ENCODE measurements at regions not wholly inside any gene's neighbourhood (a gene's known extent, or its start where the extent isn't known, plus 50 kb on each side); places are given as distances from the start of the nearest gene placed in this dataset.
"Not testable (repeated sequence)": the region's sequence is repeated elsewhere in the genome, so short reads cannot be mapped to it uniquely, and the experiment has no call there.

GRCh38 chr12:11543457-11544158 lies 105.9 kb upstream of the ETV6 start:
- H3K4me1 ChIP-seq (ENCODE audit: insufficient read depth, low read length) = no peaks in the 10 kb centered on the region
- H3K9me3 ChIP-seq (ENCODE audit: low read length) = no peaks in the 10 kb centered on the region
- no peaks in the 10 kb centered on the region for H3K36me3 ChIP-seq (ENCODE audit: insufficient read depth, low read length)
- no peak overlapping the region for H3K4me3 ChIP-seq (ENCODE audit: low read length)
- no peak overlapping the region for H2AFZ ChIP-seq (ENCODE audit: low read depth, low read length)
- H3K27me3 ChIP-seq (ENCODE audit: insufficient read depth, low read length) = no peaks in the 10 kb centered on the region

GRCh38 chr12:11545484-11546330 lies 103.8 kb upstream of the ETV6 start:
- H3K27me3 ChIP-seq (ENCODE audit: insufficient read depth, low read length) = no peaks in the 10 kb centered on the region
- H2AFZ ChIP-seq (ENCODE audit: low read depth, low read length) = no peak overlapping the region
- H3K4me1 ChIP-seq (ENCODE audit: insufficient read depth, low read length) = no peaks in the 10 kb centered on the region
- H3K4me3 ChIP-seq (ENCODE audit: low read length) = no peak overlapping the region
- H3K36me3 ChIP-seq (ENCODE audit: insufficient read depth, low read length) = no peaks in the 10 kb centered on the region
- H3K9me3 ChIP-seq (ENCODE audit: low read length) = no peaks in the 10 kb centered on the region

DNA sequence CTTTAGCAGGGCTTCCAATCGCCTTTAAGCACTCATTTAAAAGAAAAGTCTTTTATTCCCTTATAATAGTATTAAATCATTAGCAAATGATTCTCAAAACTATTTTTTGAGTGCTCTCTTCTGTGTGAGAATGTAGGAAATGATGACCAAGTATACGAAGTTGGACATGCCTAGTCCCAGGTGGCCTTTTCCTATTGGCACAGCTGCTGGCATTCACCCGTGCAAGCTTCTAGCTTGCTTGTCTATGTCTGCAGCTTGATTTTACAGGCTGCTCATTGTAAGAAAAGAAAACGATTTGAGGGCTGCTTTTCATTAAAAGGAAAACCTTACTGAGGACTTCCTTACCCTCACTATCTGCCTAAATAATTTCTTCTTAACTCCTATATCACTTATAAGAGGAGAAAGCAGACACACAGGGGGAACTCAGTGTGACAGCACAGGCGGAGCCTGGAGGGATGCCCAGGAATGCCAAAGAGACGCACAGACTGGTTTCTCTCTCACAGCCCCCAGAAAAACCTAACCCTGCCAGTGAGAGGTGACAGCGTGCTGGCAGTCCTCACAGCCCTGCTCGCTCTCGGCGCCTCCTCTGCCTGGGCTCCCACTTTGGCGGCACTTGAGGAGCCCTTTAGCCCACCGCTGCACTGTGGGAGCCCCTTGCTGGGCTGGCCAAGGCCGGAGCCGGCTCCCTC lies 102.7 kb upstream of the ETV6 start:
- H2AFZ ChIP-seq (ENCODE audit: low read depth, low read length); H3K36me3 ChIP-seq (ENCODE audit: insufficient read depth, low read length); H3K27me3 ChIP-seq (ENCODE audit: insufficient read depth, low read length); H3K4me3 ChIP-seq (ENCODE audit: low read length); H3K4me1 ChIP-seq (ENCODE audit: insufficient read depth, low read length); H3K9me3 ChIP-seq (ENCODE audit: low read length): not testable (repeated sequence)

GRCh38 chr12:11547271-11547646 lies 102.2 kb upstream of the ETV6 start:
- H3K9me3 ChIP-seq (ENCODE audit: low read length); H3K4me1 ChIP-seq (ENCODE audit: insufficient read depth, low read length); H3K36me3 ChIP-seq (ENCODE audit: insufficient read depth, low read length); H3K4me3 ChIP-seq (ENCODE audit: low read length); H2AFZ ChIP-seq (ENCODE audit: low read depth, low read length); H3K27me3 ChIP-seq (ENCODE audit: insufficient read depth, low read length): not testable (repeated sequence)

DNA sequence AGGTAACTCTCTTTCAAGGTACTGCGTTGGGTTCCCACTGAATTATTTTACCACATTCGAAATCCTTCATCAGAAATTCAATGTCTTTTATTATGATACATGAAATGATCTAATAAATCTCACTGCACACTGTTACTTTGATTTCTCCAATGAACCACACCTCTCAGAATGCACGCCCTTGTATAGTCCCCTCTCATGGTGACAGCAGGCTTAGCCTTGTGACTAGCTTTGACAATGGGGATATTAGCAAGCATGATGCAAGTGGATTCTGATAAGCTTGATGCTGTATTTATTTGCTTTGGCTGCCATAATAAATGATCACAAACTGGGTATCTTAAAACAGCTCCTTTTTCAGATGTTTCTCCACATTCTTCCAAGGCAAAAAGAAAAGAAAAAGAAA lies 100.4 kb upstream of the ETV6 start:
- Histone ChIP-seq H2AFZ (ENCODE audit: low read depth, low read length) (no peak overlapping the region), H3K4me1 (ENCODE audit: insufficient read depth, low read length) (no peaks in the 10 kb centered on the region), H3K27me3 (ENCODE audit: insufficient read depth, low read length) (no peaks in the 10 kb centered on the region), H3K9me3 (ENCODE audit: low read length) (no peaks in the 10 kb centered on the region), H3K4me3 (ENCODE audit: low read length) (no peak overlapping the region), H3K36me3 (ENCODE audit: insufficient read depth, low read length) (no peaks in the 10 kb centered on the region)

DNA sequence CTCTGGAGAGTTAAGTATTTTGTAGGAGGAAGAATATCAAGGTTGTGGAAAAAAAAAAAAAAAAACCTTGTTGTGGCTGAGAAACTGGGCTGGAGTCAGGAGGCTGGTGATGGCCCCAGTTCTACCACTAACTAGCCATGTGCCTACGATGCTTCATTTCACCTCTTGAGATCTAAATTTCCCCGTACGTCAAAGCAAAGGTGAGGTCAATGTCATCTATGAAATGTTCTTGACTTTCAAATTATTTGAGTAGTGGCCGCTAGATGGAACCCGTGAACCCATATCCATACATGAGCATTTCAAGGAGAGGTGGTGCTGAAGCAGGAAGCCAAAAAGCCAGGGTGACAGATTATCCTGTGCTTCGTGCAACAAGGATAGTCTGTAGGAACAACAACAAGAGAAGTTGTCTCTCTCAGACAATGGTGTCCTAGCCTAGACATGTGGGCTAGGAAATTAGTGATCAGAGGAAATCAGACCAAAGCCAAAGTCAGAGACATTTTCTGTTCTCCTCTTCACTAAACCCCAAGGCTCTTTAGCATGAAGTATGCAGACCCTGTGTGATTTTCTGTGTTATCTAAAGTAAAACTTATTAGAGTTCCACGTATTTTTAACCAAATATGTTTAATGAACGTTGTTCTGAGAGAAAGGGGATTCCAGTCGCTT lies 95.5 kb upstream of the ETV6 start:
- Histone ChIP-seq H3K9me3 (ENCODE audit: low read length) (no peaks in the 10 kb centered on the region), H3K4me3 (ENCODE audit: low read length) (no peak overlapping the region), H3K27me3 (ENCODE audit: insufficient read depth, low read length) (no peaks in the 10 kb centered on the region)

GRCh38 chr12:11555195-11555594 lies 94.3 kb upstream of the ETV6 start:
- H2AFZ ChIP-seq (ENCODE audit: low read depth, low read length) = no peak overlapping the region
- H3K4me1 ChIP-seq (ENCODE audit: insufficient read depth, low read length) = peaks cover 6% of the 10 kb centered on the region
- no peaks in the 10 kb centered on the region for H3K9me3 ChIP-seq (ENCODE audit: low read length)
- no peak overlapping the region for H3K4me3 ChIP-seq (ENCODE audit: low read length)
- no peaks in the 10 kb centered on the region for H3K27me3 ChIP-seq (ENCODE audit: insufficient read depth, low read length)
- H3K36me3 ChIP-seq (ENCODE audit: insufficient read depth, low read length) = no peaks in the 10 kb centered on the region

More for the DNA sequence above, 95.5 kb upstream of the ETV6 start:
- H3K4me1 ChIP-seq (ENCODE audit: insufficient read depth, low read length) = peaks cover 6% of the 10 kb centered on the region
- H3K36me3 ChIP-seq (ENCODE audit: insufficient read depth, low read length) = no peaks in the 10 kb centered on the region
- no peak overlapping the region for H2AFZ ChIP-seq (ENCODE audit: low read depth, low read length)

GRCh38 chr12:11555743-11556625 lies 93.5 kb upstream of the ETV6 start:
- Histone ChIP-seq H3K4me1 (ENCODE audit: insufficient read depth, low read length) (peaks cover 6% of the 10 kb centered on the region), H3K36me3 (ENCODE audit: insufficient read depth, low read length) (no peaks in the 10 kb centered on the region), H3K9me3 (ENCODE audit: low read length) (no peaks in the 10 kb centered on the region), H2AFZ (ENCODE audit: low read depth, low read length) (no peak overlapping the region), H3K27me3 (ENCODE audit: insufficient read depth, low read length) (no peaks in the 10 kb centered on the region), H3K4me3 (ENCODE audit: low read length) (no peak overlapping the region)

GRCh38 chr12:11556682-11557081 lies 92.8 kb upstream of the ETV6 start:
- Histone ChIP-seq H3K27me3 (ENCODE audit: insufficient read depth, low read length) (no peaks in the 10 kb centered on the region), H2AFZ (ENCODE audit: low read depth, low read length) (no peak overlapping the region), H3K4me1 (ENCODE audit: insufficient read depth, low read length) (peaks cover 6% of the 10 kb centered on the region), H3K4me3 (ENCODE audit: low read length) (no peak overlapping the region), H3K9me3 (ENCODE audit: low read length) (no peaks in the 10 kb centered on the region), H3K36me3 (ENCODE audit: insufficient read depth, low read length) (no peaks in the 10 kb centered on the region)

DNA sequence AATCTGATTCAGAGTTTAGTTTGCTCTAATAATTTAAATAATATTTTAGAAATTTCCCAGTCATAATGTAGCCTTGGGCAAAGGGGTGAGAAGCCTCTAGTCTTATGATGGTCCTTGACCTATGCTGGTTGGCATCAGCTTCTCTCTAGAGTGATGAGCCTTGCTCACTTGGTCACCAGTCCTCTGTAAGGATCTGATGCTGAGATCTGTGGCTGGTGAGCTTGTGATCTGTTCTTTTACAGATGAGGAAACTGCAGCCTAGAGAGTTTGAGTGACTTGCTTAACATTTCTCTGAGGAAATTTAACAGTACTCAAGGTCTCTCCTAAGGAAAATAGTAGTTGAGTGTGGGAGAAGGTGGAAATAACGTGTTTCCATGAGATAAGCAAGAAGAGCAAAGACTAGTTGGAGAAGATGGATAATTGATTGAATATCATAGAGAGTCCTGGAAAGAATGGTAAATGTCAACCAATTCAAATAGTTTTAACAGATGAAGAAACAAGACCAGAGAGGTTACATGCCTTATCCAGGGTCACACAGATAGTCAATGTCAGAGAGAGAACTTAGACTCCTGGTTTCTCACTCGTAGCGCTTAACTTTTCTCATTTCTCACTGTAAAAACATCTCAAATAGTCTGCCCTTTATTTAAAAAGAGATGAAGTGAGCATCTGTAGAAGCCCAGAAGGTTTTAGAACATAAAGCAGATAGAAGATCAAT lies 89.7 kb upstream of the ETV6 start:
- Histone ChIP-seq H2AFZ (ENCODE audit: low read depth, low read length) (no peak overlapping the region), H3K4me3 (ENCODE audit: low read length) (no peak overlapping the region), H3K36me3 (ENCODE audit: insufficient read depth, low read length) (no peaks in the 10 kb centered on the region), H3K27me3 (ENCODE audit: insufficient read depth, low read length) (no peaks in the 10 kb centered on the region), H3K4me1 (ENCODE audit: insufficient read depth, low read length) (peaks cover 6% of the 10 kb centered on the region), H3K9me3 (ENCODE audit: low read length) (no peaks in the 10 kb centered on the region)

DNA sequence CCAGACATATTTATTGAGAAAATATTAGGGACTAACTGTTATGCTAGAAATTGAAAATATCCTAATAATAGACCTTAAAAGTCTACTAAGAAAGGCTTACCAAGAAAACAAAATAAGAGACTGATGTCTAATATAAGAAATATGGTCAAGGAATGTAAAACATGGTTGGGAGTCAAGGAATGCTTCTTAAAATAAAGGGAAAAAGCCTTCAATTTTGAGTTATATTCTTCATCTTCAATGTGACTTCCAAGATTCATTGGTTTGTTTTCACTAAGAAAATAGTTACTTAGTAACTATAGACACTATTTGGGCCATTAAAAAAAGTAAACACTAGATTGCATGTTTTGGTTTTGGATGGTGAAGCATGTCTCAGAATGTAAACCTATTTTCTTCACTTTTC lies 88.1 kb upstream of the ETV6 start:
- Histone ChIP-seq H3K27me3 (ENCODE audit: insufficient read depth, low read length) (no peaks in the 10 kb centered on the region), H3K4me1 (ENCODE audit: insufficient read depth, low read length) (peaks cover 1% of the 10 kb centered on the region), H3K4me3 (ENCODE audit: low read length) (no peak overlapping the region), H3K9me3 (ENCODE audit: low read length) (peaks cover 3% of the 10 kb centered on the region), H2AFZ (ENCODE audit: low read depth, low read length) (no peak overlapping the region), H3K36me3 (ENCODE audit: insufficient read depth, low read length) (no peaks in the 10 kb centered on the region)
